Astrocyte (in vitro differentiated cells and primary cell): ENCODE measurements at regions not wholly inside any gene's neighbourhood (a gene's known extent, or its start where the extent isn't known, plus 50 kb on each side); places are given as distances from the start of the nearest gene placed in this dataset.

Source experiments
- EZH2 ChIP-seq: IDR thresholded peaks from 2 replicates; pipeline ENCODE4 v1.6.1; 2012; ENCODE audit warnings: mild to moderate bottlenecking, low read length, inconsistent platforms; ENCODE audit not compliant: insufficient read depth
- TF ChIP-seq, protein P1 (sequence below): IDR thresholded peaks from 2 replicates; pipeline ENCODE4 v1.5.1; 2011; ENCODE audit warnings: low read depth, mild to moderate bottlenecking, inconsistent platforms, low read length, moderate library complexity; ENCODE audit not compliant: insufficient read depth

DNA sequence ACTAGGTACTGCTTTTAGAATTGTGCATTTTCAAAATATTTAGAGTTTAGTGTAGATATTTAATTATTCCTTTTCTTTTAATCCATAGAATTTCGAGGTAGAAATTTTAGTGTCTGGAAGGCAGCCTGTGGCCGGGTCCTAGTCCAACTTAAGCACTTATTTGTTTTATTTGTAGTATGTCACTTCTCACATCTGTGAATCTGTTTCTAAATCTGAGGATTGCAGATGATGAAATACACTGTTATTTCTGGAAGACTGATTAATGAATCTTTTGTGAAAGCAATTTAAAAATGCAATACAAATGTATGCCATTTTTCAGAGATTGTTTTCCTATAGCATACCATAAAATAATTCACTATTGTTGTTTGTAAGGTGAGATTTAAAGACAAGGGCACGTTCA is 483.9 kb upstream of the TRIB2 start:
- TF ChIP-seq, protein P1, sequence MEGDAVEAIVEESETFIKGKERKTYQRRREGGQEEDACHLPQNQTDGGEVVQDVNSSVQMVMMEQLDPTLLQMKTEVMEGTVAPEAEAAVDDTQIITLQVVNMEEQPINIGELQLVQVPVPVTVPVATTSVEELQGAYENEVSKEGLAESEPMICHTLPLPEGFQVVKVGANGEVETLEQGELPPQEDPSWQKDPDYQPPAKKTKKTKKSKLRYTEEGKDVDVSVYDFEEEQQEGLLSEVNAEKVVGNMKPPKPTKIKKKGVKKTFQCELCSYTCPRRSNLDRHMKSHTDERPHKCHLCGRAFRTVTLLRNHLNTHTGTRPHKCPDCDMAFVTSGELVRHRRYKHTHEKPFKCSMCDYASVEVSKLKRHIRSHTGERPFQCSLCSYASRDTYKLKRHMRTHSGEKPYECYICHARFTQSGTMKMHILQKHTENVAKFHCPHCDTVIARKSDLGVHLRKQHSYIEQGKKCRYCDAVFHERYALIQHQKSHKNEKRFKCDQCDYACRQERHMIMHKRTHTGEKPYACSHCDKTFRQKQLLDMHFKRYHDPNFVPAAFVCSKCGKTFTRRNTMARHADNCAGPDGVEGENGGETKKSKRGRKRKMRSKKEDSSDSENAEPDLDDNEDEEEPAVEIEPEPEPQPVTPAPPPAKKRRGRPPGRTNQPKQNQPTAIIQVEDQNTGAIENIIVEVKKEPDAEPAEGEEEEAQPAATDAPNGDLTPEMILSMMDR, result no peak
- TF ChIP-seq EZH2, result no peak
